Astrocyte (in vitro differentiated cells and primary cell): ENCODE measurements at regions not wholly inside any gene's neighbourhood (a gene's known extent, or its start where the extent isn't known, plus 50 kb on each side); places are given as distances from the start of the nearest gene placed in this dataset.

Experiments
- DNase-seq: peaks from one replicate; pipeline ENCODE4 v3.0.0-alpha.2; 2010; ENCODE audit warnings: low read depth
- FAIRE-seq: peaks from 2 replicates; lab custom pipeline; 2011; peaks lifted over from hg19 to GRCh38; lab: Jason Lieb, UNC
- H2AFZ ChIP-seq: 2 replicates; pipeline ENCODE4 v1.6.0; 2012; ENCODE audit warnings: low read depth, low read length, inconsistent platforms
- H3K27ac ChIP-seq: 2 replicates; pipeline ENCODE4 v1.5.1; 2011; ENCODE audit warnings: low read depth, low read length, inconsistent platforms
- H3K27me3 ChIP-seq: 2 replicates; pipeline ENCODE4 v1.6.0; 2011; ENCODE audit warnings: low read length, inconsistent platforms; ENCODE audit not compliant: insufficient read depth
- H3K36me3 ChIP-seq: 2 replicates; pipeline ENCODE4 v1.5.1; 2011; ENCODE audit warnings: low read length, inconsistent platforms; ENCODE audit not compliant: insufficient read depth
- H3K4me1 ChIP-seq: 2 replicates; pipeline ENCODE4 v1.5.1; 2011; ENCODE audit warnings: low read length, inconsistent platforms; ENCODE audit not compliant: insufficient read depth
- H3K4me2 ChIP-seq: 2 replicates; pipeline ENCODE4 v1.6.0; 2012; ENCODE audit warnings: low read length, inconsistent platforms
- H3K4me3 ChIP-seq: 2 replicates; pipeline ENCODE4 v1.5.1; 2011; ENCODE audit warnings: low read depth, mild to moderate bottlenecking, low read length, inconsistent platforms; ENCODE audit not compliant: insufficient read depth
- H3K79me2 ChIP-seq: 2 replicates; pipeline ENCODE4 v1.6.0; 2012; ENCODE audit warnings: mild to moderate bottlenecking, low read length, inconsistent platforms; ENCODE audit not compliant: insufficient read depth
- H3K9ac ChIP-seq: 2 replicates; pipeline ENCODE4 v1.6.0; 2012; ENCODE audit warnings: mild to moderate bottlenecking, low read length, inconsistent platforms
- H3K9me3 ChIP-seq: 2 replicates; pipeline ENCODE4 v1.5.1; 2012; ENCODE audit warnings: low read depth, mild to moderate bottlenecking, low read length, inconsistent platforms; ENCODE audit not compliant: insufficient read depth
- H4K20me1 ChIP-seq: 2 replicates; pipeline ENCODE4 v1.6.0; 2012; ENCODE audit warnings: low read length, inconsistent platforms; ENCODE audit not compliant: insufficient read depth
- H3K27ac Mint-ChIP-seq: one replicate; pipeline ENCODE4 v1.8.0; 2021; ENCODE audit warnings: mild to moderate bottlenecking, mixed read lengths; ENCODE audit not compliant: unreplicated experiment
- H3K27me3 Mint-ChIP-seq: one replicate; pipeline ENCODE4 v1.8.0; 2021; ENCODE audit warnings: low read depth, mixed read lengths; ENCODE audit not compliant: unreplicated experiment
- H3K36me3 Mint-ChIP-seq: one replicate; pipeline ENCODE4 v1.8.0; 2021; ENCODE audit warnings: low read depth, mixed read lengths; ENCODE audit not compliant: unreplicated experiment
- H3K4me1 Mint-ChIP-seq: one replicate; pipeline ENCODE4 v1.8.0; 2021; ENCODE audit warnings: low read depth, mixed read lengths; ENCODE audit not compliant: unreplicated experiment
- H3K4me3 Mint-ChIP-seq: one replicate; pipeline ENCODE4 v1.8.0; 2021; ENCODE audit warnings: mild to moderate bottlenecking, moderate library complexity, mixed read lengths; ENCODE audit not compliant: unreplicated experiment
- H3K9me3 Mint-ChIP-seq: one replicate; pipeline ENCODE4 v1.8.0; 2021; ENCODE audit warnings: mild to moderate bottlenecking, mixed read lengths; ENCODE audit not compliant: unreplicated experiment
- CTCF ChIP-seq: IDR thresholded peaks from 2 replicates; pipeline ENCODE4 v1.5.1; 2011; ENCODE audit warnings: low read depth, mild to moderate bottlenecking, inconsistent platforms, low read length, moderate library complexity; ENCODE audit not compliant: insufficient read depth
- EZH2 ChIP-seq: IDR thresholded peaks from 2 replicates; pipeline ENCODE4 v1.6.1; 2012; ENCODE audit warnings: mild to moderate bottlenecking, low read length, inconsistent platforms; ENCODE audit not compliant: insufficient read depth

- FAIRE-seq, result no peak
- H3K4me1 ChIP-seq, result peaks cover 46% of the 10 kb centered on the region
- H3K36me3 ChIP-seq, result no peaks in the 10 kb centered on the region
- H3K36me3 Mint-ChIP-seq, result peaks cover 4% of the 10 kb centered on the region
- H3K79me2 ChIP-seq, result no peaks in the 10 kb centered on the region
- no peaks in the 10 kb centered on the region for H3K9me3 Mint-ChIP-seq
- H3K27ac Mint-ChIP-seq, result peak overlapping the region; percentile 96
- H3K9ac ChIP-seq, result no peak overlapping the region
- no peak overlapping the region for H3K4me3 Mint-ChIP-seq
- H3K4me2 ChIP-seq, result no peak overlapping the region
- no peak for TF ChIP-seq CTCF
- no peak for TF ChIP-seq EZH2
- no peaks in the 10 kb centered on the region for H3K27me3 ChIP-seq
- H3K27me3 Mint-ChIP-seq, result no peaks in the 10 kb centered on the region
- H3K27ac ChIP-seq, result no peak overlapping the region
- no peak for DNase-seq
- no peak overlapping the region for H2AFZ ChIP-seq
- no peak overlapping the region for H3K4me3 ChIP-seq
- H4K20me1 ChIP-seq, result no peaks in the 10 kb centered on the region
- H3K4me1 Mint-ChIP-seq, result peaks cover 59% of the 10 kb centered on the region
- no peaks in the 10 kb centered on the region for H3K9me3 ChIP-seq
Measured at GRCh38 chr2:55108456-55109160, 58.4 kb upstream of the RTN4 start.

GRCh38 chr2:55107436-55107835 lies 57.2 kb upstream of the RTN4 start:
- Histone ChIP-seq H3K4me1 (peaks cover 42% of the 10 kb centered on the region), H2AFZ (peak overlapping the region; percentile 1), H3K79me2 (no peaks in the 10 kb centered on the region), H3K9me3 (no peaks in the 10 kb centered on the region), H3K4me2 (no peak overlapping the region), H3K4me3 (no peak overlapping the region), H3K27me3 (no peaks in the 10 kb centered on the region), H3K36me3 (no peaks in the 10 kb centered on the region), H3K27ac (peak overlapping the region; percentile 43), H4K20me1 (no peaks in the 10 kb centered on the region), H3K9ac (peak overlapping the region; percentile 1)
- no peak for FAIRE-seq
- no peak for DNase-seq
- Mint-ChIP-seq H3K27me3 (no peaks in the 10 kb centered on the region), H3K27ac (peak overlapping the region; percentile 96), H3K9me3 (no peaks in the 10 kb centered on the region), H3K36me3 (no peaks in the 10 kb centered on the region), H3K4me1 (peaks cover 50% of the 10 kb centered on the region), H3K4me3 (peak overlapping the region; percentile 29)
- TF ChIP-seq CTCF (no peak), EZH2 (no peak)

- Mint-ChIP-seq H3K36me3 (no peaks in the 10 kb centered on the region), H3K27ac (peak overlapping the region; percentile 43), H3K9me3 (no peaks in the 10 kb centered on the region), H3K4me1 (peaks cover 37% of the 10 kb centered on the region), H3K27me3 (no peaks in the 10 kb centered on the region), H3K4me3 (no peak overlapping the region)
- H3K27ac ChIP-seq, result no peak overlapping the region
- no peaks in the 10 kb centered on the region for H3K27me3 ChIP-seq
- no peaks in the 10 kb centered on the region for H3K9me3 ChIP-seq
- H3K9ac ChIP-seq, result no peak overlapping the region
- no peak overlapping the region for H2AFZ ChIP-seq
- no peaks in the 10 kb centered on the region for H4K20me1 ChIP-seq
- TF ChIP-seq EZH2, result no peak
- TF ChIP-seq CTCF, result no peak
- no peak for DNase-seq
- peak overlapping the region; percentile 23 for H3K4me2 ChIP-seq
- no peak for FAIRE-seq
- peaks cover 33% of the 10 kb centered on the region for H3K4me1 ChIP-seq
- no peaks in the 10 kb centered on the region for H3K36me3 ChIP-seq
- H3K4me3 ChIP-seq, result no peak overlapping the region
- H3K79me2 ChIP-seq, result no peaks in the 10 kb centered on the region
Measured at GRCh38 chr2:55106148-55106547, 55.9 kb upstream of the RTN4 start.
